Neural progenitor cell (in vitro differentiated cells): ENCODE measurements at regions not wholly inside any gene's neighbourhood (a gene's known extent, or its start where the extent isn't known, plus 50 kb on each side); places are given as distances from the start of the nearest gene placed in this dataset.

Experiments
- DNase-seq: peaks from one replicate; pipeline ENCODE4 v3.0.0-alpha.2; 2016; ENCODE audit warnings: low spot score
- H2AFZ ChIP-seq: fragments of 200-600 bp; sonication (generic); replicated peaks from 2 replicates; pipeline ENCODE4 v1.6.1; 2016; ENCODE audit warnings: antibody characterized with exemption
- H3F3A ChIP-seq: fragments of 200-600 bp; sonication (generic); 2 replicates; pipeline ENCODE4 v1.6.1; 2016; ENCODE audit warnings: antibody characterized with exemption, low read depth
- H3K27ac ChIP-seq: fragments of 200-600 bp; sonication (generic); 2 replicates; pipeline ENCODE4 v1.5.1; 2016; ENCODE audit warnings: mild to moderate bottlenecking
- H3K27me3 ChIP-seq: fragments of 200-600 bp; sonication (generic); 2 replicates; pipeline ENCODE4 v1.6.1; 2016; ENCODE audit warnings: mild to moderate bottlenecking, moderate library complexity
- H3K36me3 ChIP-seq: fragments of 200-600 bp; sonication (generic); 2 replicates; pipeline ENCODE4 v1.5.1; 2016
- H3K4me1 ChIP-seq: fragments of 200-600 bp; sonication (generic); 2 replicates; pipeline ENCODE4 v1.6.1; 2016; ENCODE audit warnings: mixed run types
- H3K4me2 ChIP-seq: fragments of 200-600 bp; sonication (generic); 2 replicates; pipeline ENCODE4 v1.6.1; 2016
- H3K4me3 ChIP-seq: fragments of 200-600 bp; sonication (generic); 2 replicates; pipeline ENCODE4 v1.5.1; 2016
- H3K79me2 ChIP-seq: fragments of 200-600 bp; sonication (generic); 2 replicates; pipeline ENCODE4 v1.6.1; 2016; ENCODE audit warnings: low read depth
- H3K9ac ChIP-seq: fragments of 200-600 bp; sonication (generic); 2 replicates; pipeline ENCODE4 v1.6.1; 2016
- H3K9me3 ChIP-seq: fragments of 200-600 bp; sonication (generic); 2 replicates; pipeline ENCODE4 v1.5.1; 2016; ENCODE audit warnings: low read depth
- H4K20me1 ChIP-seq: fragments of 200-600 bp; sonication (generic); 2 replicates; pipeline ENCODE4 v1.6.1; 2016; ENCODE audit warnings: low read depth
- H3K27ac Mint-ChIP-seq: 3 replicates; pipeline ENCODE4 v1.8.0; 2021; ENCODE audit warnings: mixed read lengths
- H3K27me3 Mint-ChIP-seq: 2 replicates; pipeline ENCODE4 v1.8.0; 2022; ENCODE audit warnings: low read depth, mild to moderate bottlenecking, inconsistent platforms, moderate library complexity, mixed read lengths; ENCODE audit not compliant: insufficient read depth
- H3K36me3 Mint-ChIP-seq: 3 replicates; pipeline ENCODE4 v1.8.0; 2021; ENCODE audit warnings: mixed read lengths
- H3K4me1 Mint-ChIP-seq: 3 replicates; pipeline ENCODE4 v1.8.0; 2021; ENCODE audit warnings: mixed read lengths
- H3K4me3 Mint-ChIP-seq: 3 replicates; pipeline ENCODE4 v1.8.0; 2021; ENCODE audit warnings: mild to moderate bottlenecking, moderate library complexity, mixed read lengths
- H3K9me3 Mint-ChIP-seq: 3 replicates; pipeline ENCODE4 v1.8.0; 2020; ENCODE audit warnings: mixed read lengths
- CTCF ChIP-seq: fragments of 200-600 bp; sonication (generic); IDR thresholded peaks from 2 replicates; pipeline ENCODE4 v1.5.1; 2017; ENCODE audit warnings: antibody characterized with exemption, mild to moderate bottlenecking
- EZH2 ChIP-seq: fragments of 200-600 bp; sonication (generic); IDR thresholded peaks from 2 replicates; pipeline ENCODE4 v1.6.1; 2017; ENCODE audit warnings: antibody characterized with exemption, mild to moderate bottlenecking, moderate library complexity
- EZH2phosphoT487 ChIP-seq: fragments of 200-600 bp; sonication (generic); IDR thresholded peaks from 2 replicates; pipeline ENCODE4 v1.6.1; 2017; ENCODE audit warnings: antibody characterized with exemption

- no peaks in the 10 kb centered on the region for H3K4me1 Mint-ChIP-seq
- no peaks in the 10 kb centered on the region for H3K36me3 Mint-ChIP-seq
- Histone ChIP-seq H2AFZ (no peak overlapping the region), H3K79me2 (no peaks in the 10 kb centered on the region), H3K36me3 (no peaks in the 10 kb centered on the region), H3K9ac (no peak overlapping the region), H3K27ac (peak overlapping the region; percentile 18), H3K4me2 (no peak overlapping the region), H3K9me3 (no peaks in the 10 kb centered on the region), H3F3A (peaks cover 4% of the 10 kb centered on the region), H3K4me3 (no peak overlapping the region), H4K20me1 (no peaks in the 10 kb centered on the region), H3K27me3 (no peaks in the 10 kb centered on the region), H3K4me1 (peaks cover 7% of the 10 kb centered on the region)
- peaks cover 2% of the 10 kb centered on the region for H3K27me3 Mint-ChIP-seq
- no peak overlapping the region for H3K27ac Mint-ChIP-seq
- no peak for TF ChIP-seq EZH2
- no peak for TF ChIP-seq EZH2phosphoT487
- no peak overlapping the region for H3K4me3 Mint-ChIP-seq
- DNase-seq, result no peak
- peaks cover 4% of the 10 kb centered on the region for H3K9me3 Mint-ChIP-seq
These were observed 265.1 kb downstream of the ETV1 start for GRCh38 chr7:13724191-13724976.

- no peak overlapping the region for H3K4me2 ChIP-seq
- H3F3A ChIP-seq, result peaks cover 4% of the 10 kb centered on the region
- H3K27me3 ChIP-seq, result no peaks in the 10 kb centered on the region
- H2AFZ ChIP-seq, result no peak overlapping the region
- no peaks in the 10 kb centered on the region for H3K4me1 Mint-ChIP-seq
- peak overlapping the region; percentile 18 for H3K27ac ChIP-seq
- H3K4me3 ChIP-seq, result no peak overlapping the region
- no peaks in the 10 kb centered on the region for H3K9me3 ChIP-seq
- no peak for TF ChIP-seq EZH2phosphoT487
- TF ChIP-seq CTCF, result no peak
- TF ChIP-seq EZH2, result no peak
- H3K4me1 ChIP-seq, result peaks cover 7% of the 10 kb centered on the region
- no peaks in the 10 kb centered on the region for H3K79me2 ChIP-seq
- no peak for DNase-seq
- peaks cover 2% of the 10 kb centered on the region for H3K27me3 Mint-ChIP-seq
- H3K36me3 ChIP-seq, result no peaks in the 10 kb centered on the region
- H3K27ac Mint-ChIP-seq, result no peak overlapping the region
- H3K4me3 Mint-ChIP-seq, result no peak overlapping the region
- H3K9me3 Mint-ChIP-seq, result peaks cover 4% of the 10 kb centered on the region
- H3K9ac ChIP-seq, result no peak overlapping the region
- H3K36me3 Mint-ChIP-seq, result no peaks in the 10 kb centered on the region
- no peaks in the 10 kb centered on the region for H4K20me1 ChIP-seq
These were observed 264.4 kb downstream of the ETV1 start for GRCh38 chr7:13724977-13725566.

GRCh38 chr7:13725591-13725990 lies 263.9 kb downstream of the ETV1 start:
- H3K27ac ChIP-seq, result no peak overlapping the region
- no peaks in the 10 kb centered on the region for H3K9me3 ChIP-seq
- H3K4me3 ChIP-seq, result no peak overlapping the region
- peaks cover 7% of the 10 kb centered on the region for H3K4me1 ChIP-seq
- no peaks in the 10 kb centered on the region for H3K36me3 ChIP-seq
- no peak overlapping the region for H3K4me2 ChIP-seq
- H4K20me1 ChIP-seq, result no peaks in the 10 kb centered on the region
- no peaks in the 10 kb centered on the region for H3K27me3 ChIP-seq
- H2AFZ ChIP-seq, result no peak overlapping the region
- no peak overlapping the region for H3K27ac Mint-ChIP-seq
- H3K9ac ChIP-seq, result no peak overlapping the region
- peaks cover 4% of the 10 kb centered on the region for H3F3A ChIP-seq
- peaks cover 4% of the 10 kb centered on the region for H3K9me3 Mint-ChIP-seq
- H3K79me2 ChIP-seq, result no peaks in the 10 kb centered on the region
- H3K27me3 Mint-ChIP-seq, result peaks cover 2% of the 10 kb centered on the region
- H3K36me3 Mint-ChIP-seq, result no peaks in the 10 kb centered on the region
- no peaks in the 10 kb centered on the region for H3K4me1 Mint-ChIP-seq
- TF ChIP-seq CTCF (peak; percentile 16), EZH2phosphoT487 (no peak), EZH2 (no peak)
- no peak overlapping the region for H3K4me3 Mint-ChIP-seq
- no peak for DNase-seq

GRCh38 chr7:13727279-13727678 lies 262.2 kb downstream of the ETV1 start:
- Mint-ChIP-seq H3K27me3 (peaks cover 2% of the 10 kb centered on the region), H3K4me3 (no peak overlapping the region), H3K9me3 (peaks cover 4% of the 10 kb centered on the region), H3K27ac (no peak overlapping the region), H3K36me3 (no peaks in the 10 kb centered on the region), H3K4me1 (no peaks in the 10 kb centered on the region)
- Histone ChIP-seq H3K4me3 (no peak overlapping the region), H3K79me2 (no peaks in the 10 kb centered on the region), H2AFZ (no peak overlapping the region), H3K4me1 (peaks cover 7% of the 10 kb centered on the region), H3F3A (peaks cover 4% of the 10 kb centered on the region), H3K4me2 (no peak overlapping the region), H3K9ac (no peak overlapping the region), H3K36me3 (no peaks in the 10 kb centered on the region), H3K27ac (no peak overlapping the region), H3K9me3 (no peaks in the 10 kb centered on the region), H3K27me3 (no peaks in the 10 kb centered on the region), H4K20me1 (no peaks in the 10 kb centered on the region)
- no peak for DNase-seq
- TF ChIP-seq EZH2, result no peak
